ENCODE measurements at regions not wholly inside any gene's neighbourhood (a gene's known extent, or its start where the extent isn't known, plus 50 kb on each side); places are given as distances from the start of the nearest gene placed in this dataset.

DNA sequence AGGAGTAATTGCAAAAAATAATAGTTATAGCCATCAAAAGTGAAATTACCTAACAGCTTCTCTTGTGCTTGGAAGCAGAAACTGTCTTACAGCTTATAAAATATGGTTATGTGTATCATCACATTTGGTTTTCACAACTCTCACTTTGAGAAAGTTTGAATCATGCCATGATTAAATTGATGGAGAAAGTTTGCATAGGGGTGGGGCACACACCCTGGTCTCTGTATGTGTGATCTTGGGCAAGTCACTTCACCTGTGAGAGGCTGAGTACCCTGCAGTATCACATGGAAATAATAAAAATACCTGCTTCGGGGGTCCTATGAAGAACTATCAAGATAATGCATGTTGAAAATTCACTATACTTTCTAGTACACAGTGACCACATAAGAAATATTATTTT is 471.4 kb downstream of the RAP2B start:
- H3K14ac ChIP-seq (ENCODE audit: low read length) = no peak overlapping the region
- no peak overlapping the region for H2AFZ ChIP-seq (ENCODE audit: low read length)
- H3K4me2 ChIP-seq (ENCODE audit: insufficient read depth, low read length, poor library complexity, severe bottlenecking) = no peak overlapping the region
- no peak overlapping the region for H3K27ac ChIP-seq (replicated peaks; ENCODE audit: low read length)
- no peaks in the 10 kb centered on the region for H3K79me1 ChIP-seq (ENCODE audit: low read depth, low read length)
- no CpG with 5 or more reads among the region's 1 CpG for WGBS, 2 donors (ENCODE audit: extremely low coverage in 2 of 2, insufficient read length in 2 of 2, insufficient replicate concordance in 1 of 2)
- no peaks in the 10 kb centered on the region for H3K36me3 ChIP-seq (replicated peaks in 1 of 2; ENCODE audit: control insufficient read depth in 2 of 2, insufficient read depth in 2 of 2, low read length in 2 of 2)
- no peaks in the 10 kb centered on the region for H3K4me1 ChIP-seq (ENCODE audit: control insufficient read depth in 2 of 2, insufficient read depth in 1 of 2, low read depth in 1 of 2, low read length in 2 of 2)
- H3K27me3 ChIP-seq (ENCODE audit: control insufficient read depth in 3 of 3, insufficient read depth in 3 of 3, low read depth in 1 of 3, low read length in 3 of 3) = no peaks in the 10 kb centered on the region
- no peak for DNase-seq (ENCODE audit: low spot score)
- no peak overlapping the region for H3K4ac ChIP-seq (ENCODE audit: low read length)
- no peak overlapping the region for H2BK5ac ChIP-seq (ENCODE audit: low read length)
- no peak overlapping the region for H3K4me3 ChIP-seq (ENCODE audit: low read length in 2 of 2)
- no peak overlapping the region for H4K91ac ChIP-seq (ENCODE audit: low read depth, low read length, poor library complexity)
- H3K9me3 ChIP-seq (replicated peaks in 1 of 2; ENCODE audit: control insufficient read depth in 2 of 2, insufficient read depth in 1 of 2, low read depth in 1 of 2, low read length in 2 of 2) = no peaks in the 10 kb centered on the region
- no peak overlapping the region for H3K23ac ChIP-seq (ENCODE audit: low read depth, low read length, poor library complexity)
- H4K8ac ChIP-seq (ENCODE audit: low read depth, low read length) = no peak overlapping the region
- H3K18ac ChIP-seq (ENCODE audit: low read length) = no peak overlapping the region
- no peak overlapping the region for H2BK15ac ChIP-seq (ENCODE audit: low read length)
- H2BK12ac ChIP-seq (ENCODE audit: low read length) = no peak overlapping the region
- H2BK120ac ChIP-seq (ENCODE audit: low read depth, low read length) = no peak overlapping the region
- H3K9ac ChIP-seq (ENCODE audit: low read depth, low read length, poor library complexity) = no peak overlapping the region
- H2AK5ac ChIP-seq (ENCODE audit: low read depth, low read length) = no peak overlapping the region

DNA sequence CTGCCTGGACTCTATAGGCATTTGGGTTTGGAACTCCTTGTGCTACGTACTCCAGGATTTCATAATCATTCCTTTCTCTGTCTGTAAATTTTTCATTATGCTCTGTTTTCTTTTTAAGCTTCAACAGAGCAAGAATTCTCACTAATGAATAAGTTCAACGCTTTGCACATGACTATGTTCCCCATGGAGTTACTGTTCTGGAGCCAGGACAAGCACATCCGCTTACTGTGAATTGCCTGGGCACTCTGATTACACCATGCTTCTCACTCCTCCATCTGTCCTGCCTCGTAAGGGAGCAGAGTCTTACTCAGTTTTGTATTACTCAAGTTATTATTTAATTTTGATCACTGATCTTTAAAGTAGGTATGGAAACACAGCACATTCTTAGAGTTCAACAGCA is 472.7 kb downstream of the RAP2B start:
- Histone ChIP-seq H3K79me1 (ENCODE audit: low read depth, low read length) (no peaks in the 10 kb centered on the region), H3K18ac (ENCODE audit: low read length) (no peak overlapping the region), H4K91ac (ENCODE audit: low read depth, low read length, poor library complexity) (no peak overlapping the region), H2BK120ac (ENCODE audit: low read depth, low read length) (no peak overlapping the region), H2BK15ac (ENCODE audit: low read length) (no peak overlapping the region), H2AK5ac (ENCODE audit: low read depth, low read length) (no peak overlapping the region), H3K4me1 (ENCODE audit: control insufficient read depth in 2 of 2, insufficient read depth in 1 of 2, low read depth in 1 of 2, low read length in 2 of 2) (no peaks in the 10 kb centered on the region), H3K27me3 (ENCODE audit: control insufficient read depth in 3 of 3, insufficient read depth in 3 of 3, low read depth in 1 of 3, low read length in 3 of 3) (no peaks in the 10 kb centered on the region), H3K9ac (ENCODE audit: low read depth, low read length, poor library complexity) (no peak overlapping the region), H2BK5ac (ENCODE audit: low read length) (no peak overlapping the region), H3K4me3 (ENCODE audit: low read length in 2 of 2) (no peak overlapping the region), H4K8ac (ENCODE audit: low read depth, low read length) (no peak overlapping the region), H3K36me3 (replicated peaks in 1 of 2; ENCODE audit: control insufficient read depth in 2 of 2, insufficient read depth in 2 of 2, low read length in 2 of 2) (no peaks in the 10 kb centered on the region), H3K14ac (ENCODE audit: low read length) (no peak overlapping the region), H3K23ac (ENCODE audit: low read depth, low read length, poor library complexity) (no peak overlapping the region), H3K4ac (ENCODE audit: low read length) (no peak overlapping the region), H3K27ac (replicated peaks; ENCODE audit: low read length) (no peak overlapping the region), H2AFZ (ENCODE audit: low read length) (no peak overlapping the region), H3K9me3 (replicated peaks in 1 of 2; ENCODE audit: control insufficient read depth in 2 of 2, insufficient read depth in 1 of 2, low read depth in 1 of 2, low read length in 2 of 2) (no peaks in the 10 kb centered on the region), H3K4me2 (ENCODE audit: insufficient read depth, low read length, poor library complexity, severe bottlenecking) (no peak overlapping the region), H2BK12ac (ENCODE audit: low read length) (no peak overlapping the region)
- no CpG with 5 or more reads among the region's 4 CpGs for WGBS, 2 donors (ENCODE audit: extremely low coverage in 2 of 2, insufficient read length in 2 of 2, insufficient replicate concordance in 1 of 2)
- no peak for DNase-seq (ENCODE audit: low spot score)

DNA sequence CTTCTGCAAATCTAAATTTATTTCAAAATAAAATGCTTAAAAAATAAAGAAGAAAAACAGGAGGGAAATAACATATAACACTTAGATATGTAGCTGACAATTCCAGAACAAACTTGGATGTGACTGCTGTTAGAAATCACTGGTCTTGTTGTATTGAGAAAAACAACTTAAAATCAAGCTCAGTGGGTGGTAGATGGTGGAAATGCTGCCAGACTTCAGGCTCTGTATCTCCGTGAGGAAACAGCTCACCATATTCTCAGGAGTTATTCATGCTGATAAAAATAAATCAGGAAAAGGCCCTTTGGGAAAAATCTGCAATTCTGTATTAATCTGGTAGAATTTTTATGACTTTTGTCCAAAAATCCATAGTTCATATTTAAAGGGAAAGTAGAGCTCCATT is 477.6 kb downstream of the RAP2B start:
- Histone ChIP-seq H4K91ac (ENCODE audit: low read depth, low read length, poor library complexity) (no peak overlapping the region), H2BK120ac (ENCODE audit: low read depth, low read length) (no peak overlapping the region), H3K4ac (ENCODE audit: low read length) (no peak overlapping the region), H2BK15ac (ENCODE audit: low read length) (no peak overlapping the region), H2BK12ac (ENCODE audit: low read length) (no peak overlapping the region), H2AK5ac (ENCODE audit: low read depth, low read length) (no peak overlapping the region), H3K79me1 (ENCODE audit: low read depth, low read length) (no peaks in the 10 kb centered on the region), H3K4me3 (ENCODE audit: low read length in 2 of 2) (no peak overlapping the region), H3K9ac (ENCODE audit: low read depth, low read length, poor library complexity) (no peak overlapping the region), H2AFZ (ENCODE audit: low read length) (no peak overlapping the region), H3K14ac (ENCODE audit: low read length) (no peak overlapping the region), H2BK5ac (ENCODE audit: low read length) (no peak overlapping the region), H3K23ac (ENCODE audit: low read depth, low read length, poor library complexity) (no peak overlapping the region), H3K27ac (replicated peaks; ENCODE audit: low read length) (no peak overlapping the region), H3K4me1 (ENCODE audit: control insufficient read depth in 2 of 2, insufficient read depth in 1 of 2, low read depth in 1 of 2, low read length in 2 of 2) (peaks cover 0 to 5% of the 10 kb centered on the region in 2 donors), H3K27me3 (ENCODE audit: control insufficient read depth in 3 of 3, insufficient read depth in 3 of 3, low read depth in 1 of 3, low read length in 3 of 3) (no peaks in the 10 kb centered on the region), H3K36me3 (replicated peaks in 1 of 2; ENCODE audit: control insufficient read depth in 2 of 2, insufficient read depth in 2 of 2, low read length in 2 of 2) (no peaks in the 10 kb centered on the region), H3K18ac (ENCODE audit: low read length) (no peak overlapping the region), H4K8ac (ENCODE audit: low read depth, low read length) (no peak overlapping the region), H3K9me3 (replicated peaks in 1 of 2; ENCODE audit: control insufficient read depth in 2 of 2, insufficient read depth in 1 of 2, low read depth in 1 of 2, low read length in 2 of 2) (no peaks in the 10 kb centered on the region), H3K4me2 (ENCODE audit: insufficient read depth, low read length, poor library complexity, severe bottlenecking) (no peak overlapping the region)
- WGBS, 2 donors (ENCODE audit: extremely low coverage in 2 of 2, insufficient read length in 2 of 2, insufficient replicate concordance in 1 of 2) = no CpG with 5 or more reads among the region's 1 CpG
- DNase-seq (ENCODE audit: low spot score) = no peak

DNA sequence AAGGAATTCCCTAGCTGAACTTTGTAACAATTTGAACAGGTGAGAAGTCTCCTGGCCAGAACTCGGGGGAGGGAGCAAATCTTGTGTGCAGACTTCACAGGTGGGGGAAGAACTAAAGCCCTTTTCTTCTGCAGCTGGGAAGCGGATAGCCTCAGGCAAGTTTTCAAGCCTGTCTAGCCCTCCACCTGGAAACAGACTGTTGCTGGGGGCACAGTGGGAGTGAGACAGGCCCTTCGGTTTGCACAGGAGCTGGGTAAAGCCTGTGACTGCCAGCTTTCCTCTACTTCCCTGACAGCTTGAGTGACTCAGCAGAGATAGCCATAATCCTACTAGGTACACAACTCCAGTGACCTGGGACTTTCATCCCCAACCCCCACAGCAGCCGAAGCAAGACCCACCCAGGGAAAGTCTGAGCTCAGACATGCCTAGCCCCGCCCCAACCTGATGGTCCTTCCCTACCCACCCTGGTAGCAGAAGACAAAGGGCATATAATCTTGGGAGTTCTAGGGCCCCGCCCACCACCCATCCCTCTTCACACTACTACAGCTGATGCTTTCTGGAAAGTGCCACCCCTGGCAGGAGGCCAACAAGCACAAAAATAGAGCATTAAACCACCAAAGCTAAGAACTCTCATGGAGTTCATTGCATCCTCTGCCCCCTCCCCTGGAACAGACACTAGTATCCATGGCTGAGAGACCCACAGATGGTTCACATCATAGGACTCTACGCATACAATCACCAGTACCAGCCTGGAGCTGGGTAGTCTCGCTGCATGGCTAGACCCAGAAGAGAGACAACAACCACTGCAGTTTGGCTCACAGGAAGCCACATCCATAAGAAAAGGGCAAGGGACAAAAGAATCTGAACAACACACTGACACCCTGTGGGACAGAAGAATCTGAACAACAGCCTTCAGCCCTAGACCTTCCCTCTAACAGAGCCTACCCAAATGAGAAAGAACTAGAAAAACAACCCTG is 479.0 kb downstream of the RAP2B start:
- Histone ChIP-seq H2BK15ac (ENCODE audit: low read length) (no peak overlapping the region), H3K4ac (ENCODE audit: low read length) (peak overlapping the region; percentile 66), H3K4me3 (ENCODE audit: low read length in 2 of 2) (no peak overlapping the region), H3K9ac (ENCODE audit: low read depth, low read length, poor library complexity) (no peak overlapping the region), H3K4me1 (ENCODE audit: control insufficient read depth in 2 of 2, insufficient read depth in 1 of 2, low read depth in 1 of 2, low read length in 2 of 2) (peaks cover 0 to 5% of the 10 kb centered on the region in 2 donors), H3K23ac (ENCODE audit: low read depth, low read length, poor library complexity) (no peak overlapping the region), H2BK5ac (ENCODE audit: low read length) (no peak overlapping the region), H3K27me3 (ENCODE audit: control insufficient read depth in 3 of 3, insufficient read depth in 3 of 3, low read depth in 1 of 3, low read length in 3 of 3) (no peaks in the 10 kb centered on the region), H2AK5ac (ENCODE audit: low read depth, low read length) (no peak overlapping the region), H3K36me3 (replicated peaks in 1 of 2; ENCODE audit: control insufficient read depth in 2 of 2, insufficient read depth in 2 of 2, low read length in 2 of 2) (no peaks in the 10 kb centered on the region), H3K18ac (ENCODE audit: low read length) (no peak overlapping the region), H3K79me1 (ENCODE audit: low read depth, low read length) (no peaks in the 10 kb centered on the region), H4K8ac (ENCODE audit: low read depth, low read length) (no peak overlapping the region), H2BK12ac (ENCODE audit: low read length) (no peak overlapping the region), H3K27ac (replicated peaks; ENCODE audit: low read length) (no peak overlapping the region), H2BK120ac (ENCODE audit: low read depth, low read length) (no peak overlapping the region), H4K91ac (ENCODE audit: low read depth, low read length, poor library complexity) (no peak overlapping the region), H3K14ac (ENCODE audit: low read length) (peak overlapping the region; percentile 21), H3K9me3 (replicated peaks in 1 of 2; ENCODE audit: control insufficient read depth in 2 of 2, insufficient read depth in 1 of 2, low read depth in 1 of 2, low read length in 2 of 2) (no peaks in the 10 kb centered on the region), H3K4me2 (ENCODE audit: insufficient read depth, low read length, poor library complexity, severe bottlenecking) (no peak overlapping the region), H2AFZ (ENCODE audit: low read length) (no peak overlapping the region)
- no peak for DNase-seq (ENCODE audit: low spot score)
- WGBS, 2 donors (ENCODE audit: extremely low coverage in 2 of 2, insufficient read length in 2 of 2, insufficient replicate concordance in 1 of 2) = no CpG with 5 or more reads among the region's 8 CpGs
